Stimulated activated CD8-positive, alpha-beta memory T cell treated with anti-CD3 and anti-CD28 coated beads, Interleukin-12 subunit alpha, Interleukin-12 subunit beta, amount 100 ng/mL, for 24 hours (primary cell): ENCODE measurements at regions not wholly inside any gene's neighbourhood (a gene's known extent, or its start where the extent isn't known, plus 50 kb on each side); places are given as distances from the start of the nearest gene placed in this dataset.

Experiments
- DNase-seq: peaks from one replicate; pipeline ENCODE4 v3.0.0-alpha.2; 2020; ENCODE audit errors: extremely low read depth

GRCh38 chr2:207289295-207290018 is 123.7 kb upstream of the KLF7 start:
- no peak for DNase-seq

DNA sequence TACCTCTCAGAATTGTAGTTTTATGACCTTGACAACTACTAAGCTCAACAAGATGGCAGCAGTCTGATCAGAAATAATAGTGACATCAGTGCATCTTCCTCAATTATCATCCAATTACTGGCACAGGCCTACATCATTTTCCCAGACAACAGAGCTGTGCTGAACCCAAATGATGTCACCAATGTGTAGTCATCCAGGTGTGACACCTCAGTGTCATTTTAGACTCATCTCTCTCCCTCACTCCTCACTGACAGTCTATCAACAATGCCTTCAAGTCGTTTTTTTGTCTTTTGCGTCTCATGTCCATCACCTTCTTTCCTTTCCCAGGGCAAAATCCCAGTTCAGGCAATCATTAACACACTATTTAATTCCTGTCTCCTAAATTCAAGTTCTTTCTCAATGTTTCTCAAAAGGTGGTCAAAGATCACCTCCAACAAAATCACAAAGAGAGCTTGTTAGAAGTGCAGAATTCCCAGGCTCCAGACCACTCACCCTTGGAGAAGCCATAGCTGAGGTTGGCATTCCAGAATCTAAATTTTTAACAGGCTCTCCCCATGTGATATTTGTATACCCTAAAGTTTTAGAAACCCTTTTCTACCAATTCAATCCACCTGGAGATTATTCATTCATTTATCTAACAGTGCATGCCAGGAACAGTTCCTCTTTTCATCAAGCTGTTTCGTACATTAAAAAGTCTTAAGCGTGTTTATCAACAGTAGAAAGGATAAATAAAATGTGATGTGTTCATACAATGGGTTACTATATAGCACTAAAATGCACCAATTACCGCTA is 125.3 kb upstream of the KLF7 start:
- DNase-seq = no peak

DNA sequence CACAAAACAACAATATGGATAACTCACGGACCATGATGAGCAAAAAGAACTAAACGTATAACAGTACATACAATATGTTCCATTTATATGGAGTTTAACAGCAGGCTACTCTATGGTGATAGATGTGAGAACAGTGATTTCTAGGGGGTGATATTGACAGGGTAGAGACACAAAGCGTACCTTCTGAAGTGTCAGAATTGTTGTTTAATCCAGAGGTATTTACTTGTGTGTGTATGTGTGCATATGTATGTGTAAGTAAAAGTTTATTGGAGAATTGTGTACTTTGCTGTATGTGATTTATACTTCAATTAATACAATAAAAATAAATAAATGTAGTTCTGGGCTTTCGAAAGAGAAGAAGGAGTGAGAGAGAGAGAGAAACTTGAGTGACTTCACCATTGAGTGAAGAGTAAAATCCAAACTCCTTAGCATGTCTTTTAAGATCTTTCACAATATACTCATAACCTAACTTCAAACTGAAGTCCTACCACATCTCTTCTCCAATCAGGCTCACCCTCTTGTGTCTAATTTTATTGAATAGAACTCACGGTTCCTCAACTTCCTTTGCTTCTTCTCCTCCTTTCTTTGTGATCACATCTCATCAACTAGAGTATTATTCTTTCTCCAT is 126.0 kb upstream of the KLF7 start:
- no peak for DNase-seq

- DNase-seq = no peak
These were observed 130.7 kb upstream of the KLF7 start for GRCh38 chr2:207296265-207296948.

DNA sequence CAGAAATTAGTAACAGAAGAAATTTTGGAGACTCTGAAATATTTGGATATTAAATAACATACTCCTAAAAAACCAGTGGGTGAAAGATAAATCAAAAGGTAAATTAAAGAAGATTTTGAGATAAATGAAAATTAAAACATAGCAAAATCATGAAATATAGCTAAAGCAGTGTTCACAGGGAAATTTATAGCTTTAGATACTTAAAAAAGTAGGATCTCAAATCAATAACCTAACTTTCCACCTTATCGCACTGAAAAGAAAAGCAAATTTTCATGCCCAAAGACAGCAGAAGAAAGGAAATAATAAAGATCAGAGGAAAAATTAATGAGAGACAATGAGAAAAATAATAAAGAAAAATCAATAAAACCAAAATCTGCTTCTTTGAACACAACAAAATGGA is 135.1 kb upstream of the KLF7 start:
- DNase-seq = no peak

- no peak for DNase-seq
These were observed 139.0 kb upstream of the KLF7 start for GRCh38 chr2:207304761-207305160.

DNA sequence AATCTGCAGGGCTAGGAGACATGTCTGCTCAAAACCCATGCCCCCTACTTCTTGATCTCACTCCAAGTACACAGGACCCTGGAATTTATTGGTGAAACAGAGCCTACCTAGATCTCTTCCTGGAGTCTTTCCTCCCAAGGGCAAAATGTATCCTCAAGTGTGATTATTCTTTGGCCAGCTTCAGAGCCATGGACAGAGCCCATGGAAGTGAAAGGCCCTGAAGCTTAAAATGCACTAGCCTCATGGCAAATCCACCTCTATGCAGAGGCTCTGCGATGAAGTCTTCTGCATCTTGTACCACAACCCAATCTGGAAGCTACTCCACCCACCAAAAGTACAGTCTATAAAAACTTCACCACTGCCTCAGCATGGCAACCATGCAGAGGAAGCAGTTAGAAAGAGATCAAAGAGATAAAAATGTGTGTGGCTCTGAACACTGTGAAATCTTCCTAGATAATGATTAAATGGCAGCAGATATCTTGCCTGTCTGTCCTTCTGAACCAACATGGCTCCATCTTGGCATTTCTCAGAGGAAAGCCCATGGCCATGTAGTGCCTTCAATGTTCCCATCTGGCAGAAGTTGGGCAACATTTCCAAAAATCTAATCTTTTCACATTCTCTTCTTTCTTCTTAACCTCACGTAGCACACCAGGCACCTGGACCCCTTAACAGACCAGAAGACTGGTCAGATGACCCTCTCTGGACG is 142.9 kb upstream of the KLF7 start:
- DNase-seq = no peak

DNA sequence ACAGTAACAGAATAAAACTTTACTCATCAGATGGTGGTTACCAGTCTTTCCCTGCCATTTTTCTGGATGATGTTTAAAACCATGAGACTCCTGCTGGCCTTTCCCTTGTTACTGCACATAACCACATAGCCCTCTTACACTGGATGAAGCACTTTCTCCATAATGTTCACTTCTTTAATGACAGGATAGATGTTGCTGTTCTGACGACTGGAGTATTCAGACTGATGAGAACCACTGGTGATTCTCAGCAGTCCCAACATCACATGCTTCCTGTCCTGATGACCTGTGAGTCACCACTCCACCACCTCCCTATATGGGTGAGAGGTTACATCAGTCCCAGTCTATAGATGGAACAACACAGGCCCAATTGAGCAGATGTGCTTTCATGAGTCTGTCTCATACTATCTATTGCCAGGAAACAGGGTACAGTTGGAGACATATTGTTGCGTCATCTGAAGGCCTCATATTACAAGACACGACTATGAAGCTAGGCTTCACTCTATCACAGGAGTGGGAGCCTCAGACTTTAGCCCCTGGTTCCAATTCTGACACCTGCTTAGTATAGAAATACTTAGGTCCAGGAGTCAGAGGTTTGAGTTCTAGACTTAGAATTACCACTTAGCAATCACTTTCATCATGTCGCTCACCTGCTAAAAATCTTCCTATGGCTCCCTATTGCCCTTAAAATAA is 145.7 kb upstream of the KLF7 start:
- no peak for DNase-seq

GRCh38 chr2:207312006-207312356 is 146.2 kb upstream of the KLF7 start:
- DNase-seq = no peak

GRCh38 chr2:207313947-207314346 is 148.2 kb upstream of the KLF7 start:
- DNase-seq = no peak

- DNase-seq = no peak
These were observed 149.4 kb upstream of the KLF7 start for GRCh38 chr2:207315131-207315530.

GRCh38 chr2:207316484-207316883 is 150.7 kb upstream of the KLF7 start:
- DNase-seq = no peak

GRCh38 chr2:207316906-207317305 is 151.2 kb upstream of the KLF7 start:
- no peak for DNase-seq

- DNase-seq = no peak
These were observed 151.7 kb upstream of the KLF7 start for GRCh38 chr2:207317378-207317984.

- DNase-seq = no peak
These were observed 152.5 kb upstream of the KLF7 start for GRCh38 chr2:207318181-207318628.

DNA sequence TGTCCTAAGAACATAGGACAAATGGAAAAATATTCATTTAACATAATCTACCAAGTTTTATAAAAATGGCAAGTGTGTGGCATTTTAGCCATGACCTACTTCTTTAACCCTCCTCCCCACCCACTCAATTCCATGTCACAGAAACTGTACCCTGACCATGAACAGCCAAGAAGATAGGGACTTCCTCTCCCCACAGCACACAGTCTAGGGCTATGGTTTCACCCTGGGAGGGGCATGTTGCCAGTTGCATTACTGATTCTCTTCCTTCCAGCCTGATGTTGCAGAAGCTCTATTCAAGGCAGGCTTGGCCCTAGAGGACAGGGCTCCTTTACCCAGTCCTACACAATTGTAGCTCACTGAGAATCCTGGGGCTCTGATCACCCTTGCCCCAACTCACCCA is 153.6 kb upstream of the KLF7 start:
- no peak for DNase-seq

DNA sequence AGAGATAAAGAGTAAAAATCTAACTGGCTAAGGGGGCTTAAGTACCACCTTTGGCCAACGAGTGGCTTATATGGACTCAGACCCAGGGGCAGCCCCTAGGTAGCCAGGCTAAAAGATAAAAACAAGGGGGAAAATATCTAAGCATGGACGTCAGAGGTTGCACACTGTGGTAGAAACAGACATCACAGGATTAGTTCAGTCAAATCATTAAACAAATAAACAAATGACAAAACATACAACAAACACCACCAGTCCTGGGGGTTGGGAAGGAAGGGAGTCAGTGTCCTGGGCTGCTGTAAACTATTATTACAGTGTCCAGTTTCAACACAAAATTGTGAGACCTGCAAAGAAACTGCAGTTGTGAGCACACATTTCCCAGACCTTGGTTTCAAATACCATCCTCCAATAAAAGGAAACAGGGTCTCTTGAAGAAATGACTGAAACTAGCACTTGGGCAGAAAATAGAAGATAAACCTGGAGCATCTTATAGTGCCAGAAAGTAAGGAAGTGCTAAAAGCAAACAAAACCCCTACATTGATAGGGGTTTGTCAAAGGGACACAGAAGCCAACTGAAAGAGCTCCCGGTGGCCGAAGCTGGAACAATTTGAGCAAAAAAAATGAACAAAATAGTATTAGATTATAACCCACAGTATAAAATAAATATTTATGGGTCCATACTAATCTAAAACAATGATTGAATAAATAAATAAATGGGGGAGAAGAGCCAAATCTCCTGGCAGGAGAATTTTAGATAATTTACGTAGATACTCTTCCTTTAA is 154.8 kb upstream of the KLF7 start:
- DNase-seq = no peak

- DNase-seq = no peak
These were observed 155.8 kb upstream of the KLF7 start for GRCh38 chr2:207321514-207321913.

DNA sequence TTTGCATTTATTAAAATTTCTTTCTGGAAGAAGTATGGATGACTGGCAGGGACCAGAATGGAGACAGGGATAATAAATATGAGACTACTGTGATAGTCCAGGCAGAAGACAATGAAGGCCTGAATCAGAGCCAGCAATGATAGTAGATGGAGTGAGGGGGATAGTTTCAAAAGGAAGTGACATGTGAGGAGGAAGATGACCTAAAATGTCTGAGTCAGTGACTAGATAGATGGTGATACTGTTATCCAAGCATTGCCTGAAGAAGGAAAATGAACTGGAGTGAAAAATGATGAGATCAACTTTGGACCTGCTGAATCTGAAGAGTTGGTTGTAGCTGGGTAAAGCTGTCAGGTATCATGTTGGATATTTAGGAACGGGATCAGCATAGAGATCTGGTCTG is 158.3 kb upstream of the KLF7 start:
- no peak for DNase-seq

DNA sequence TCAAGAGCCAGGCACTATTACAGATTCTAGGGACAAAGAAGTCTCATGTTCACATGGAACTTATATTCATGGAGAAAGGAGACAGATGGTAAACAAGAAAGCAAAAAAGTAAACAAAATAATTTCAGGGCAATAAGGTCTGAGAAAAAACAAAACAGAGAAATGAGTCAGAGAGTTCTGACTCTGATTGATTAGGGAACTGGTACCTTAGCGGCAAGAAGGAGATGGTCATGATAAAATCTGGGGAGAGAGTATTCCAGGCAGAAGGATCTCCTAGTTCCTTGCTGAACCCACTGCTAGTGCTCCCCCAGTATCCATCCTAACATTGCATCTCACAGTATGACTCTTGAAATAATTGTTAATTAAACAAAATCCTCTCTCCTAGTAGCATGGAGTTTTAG is 161.8 kb upstream of the KLF7 start:
- DNase-seq = no peak
